Naive thymus-derived CD4-positive, alpha-beta T cell (primary cell): ENCODE measurements at regions not wholly inside any gene's neighbourhood (a gene's known extent, or its start where the extent isn't known, plus 50 kb on each side); places are given as distances from the start of the nearest gene placed in this dataset.

Source experiments
- ATAC-seq: fragments of 150-1000 bp; cut with Tn5 transposase; 2 replicates; pipeline ENCODE4 v1.10.0; 2021; ENCODE audit warnings: mild to moderate bottlenecking, moderate library complexity
- CTCF ChIA-PET: fragments of 350-600 bp; sonication (Branson Sonifier 250); formaldehyde crosslinking; loops from one replicate; lab custom pipeline; 2021; ENCODE audit warnings: antibody characterized with exemption; lab: Charles Lee
- POLR2A ChIA-PET: fragments of 350-600 bp; sonication (Branson Sonifier 250); formaldehyde crosslinking; loops from one replicate; lab custom pipeline; 2021; ENCODE audit warnings: antibody characterized with exemption, inconsistent platforms; lab: Charles Lee
- DNase-seq, 9 donors: peaks; one replicate each; pipeline versions ENCODE4 v3.0.0 to v3.0.0-alpha.2; 2020 to 2022; ENCODE audit warnings: mixed read lengths in 1 of 9
- H3K27ac ChIP-seq: one replicate; pipeline ENCODE4 v1.7.0; 2013; ENCODE audit warnings: mild to moderate bottlenecking, low read depth, low read length, moderate library complexity
- H3K27me3 ChIP-seq, 2 donors: one replicate each; pipeline ENCODE4 v1.7.0; 2013; ENCODE audit warnings: low read length in 2 of 2, mild to moderate bottlenecking in 2 of 2, moderate library complexity in 2 of 2; ENCODE audit not compliant: control insufficient read depth in 2 of 2, insufficient read depth in 2 of 2
- H3K36me3 ChIP-seq, 3 experiments: 1 replicate in 2 of 3; 2 replicates in 1 of 3; pipeline ENCODE4 v1.7.0; 2013; ENCODE audit warnings: low read length in 3 of 3, mild to moderate bottlenecking in 3 of 3, moderate library complexity in 1 of 3; ENCODE audit not compliant: insufficient read depth in 3 of 3, control insufficient read depth in 2 of 3
- H3K4me1 ChIP-seq, 2 donors: one replicate each; pipeline ENCODE4 v1.7.0; 2013; ENCODE audit warnings: low read length in 2 of 2, mild to moderate bottlenecking in 2 of 2, moderate library complexity in 1 of 2; ENCODE audit not compliant: control insufficient read depth in 2 of 2, insufficient read depth in 2 of 2
- H3K4me3 ChIP-seq: 2 replicates; pipeline ENCODE4 v1.7.0; 2013; ENCODE audit warnings: mild to moderate bottlenecking, low read length
- H3K9me3 ChIP-seq, 3 experiments: 1 replicate in 2 of 3; 2 replicates in 1 of 3; pipeline ENCODE4 v1.7.0; 2013; ENCODE audit warnings: low read length in 3 of 3; ENCODE audit not compliant: control insufficient read depth in 2 of 3
- H3K27ac Mint-ChIP-seq, 9 donors: one replicate each; pipeline ENCODE4 v1.8.0; 2020 to 2022; ENCODE audit warnings: mixed read lengths in 9 of 9, mild to moderate bottlenecking in 8 of 9, moderate library complexity in 5 of 9, inconsistent platforms in 2 of 9
- H3K27me3 Mint-ChIP-seq, 5 donors: one replicate each; pipeline ENCODE4 v1.8.0; 2021 to 2022; ENCODE audit warnings: mixed read lengths in 5 of 5, mild to moderate bottlenecking in 1 of 5
- H3K36me3 Mint-ChIP-seq, 5 donors: one replicate each; pipeline ENCODE4 v1.8.0; 2020 to 2022; ENCODE audit warnings: mixed read lengths in 5 of 5, mild to moderate bottlenecking in 3 of 5, inconsistent platforms in 1 of 5
- H3K4me1 Mint-ChIP-seq, 7 donors: one replicate each; pipeline ENCODE4 v1.8.0; 2020 to 2022; ENCODE audit warnings: mixed read lengths in 7 of 7, mild to moderate bottlenecking in 3 of 7, inconsistent platforms in 1 of 7
- H3K4me3 Mint-ChIP-seq, 10 donors: one replicate each; pipeline ENCODE4 v1.8.0; 2020 to 2022; ENCODE audit warnings: mild to moderate bottlenecking in 10 of 10, mixed read lengths in 10 of 10, moderate library complexity in 6 of 10, inconsistent platforms in 2 of 10
- H3K9me3 Mint-ChIP-seq, 11 donors: one replicate each; pipeline ENCODE4 v1.8.0; 2020 to 2022; ENCODE audit warnings: mixed read lengths in 11 of 11, mild to moderate bottlenecking in 4 of 11, inconsistent platforms in 1 of 11, moderate library complexity in 1 of 11
- intact Hi-C, 2 donors: fragments of 100-400 bp; cut with micrococcal nuclease; formaldehyde crosslinking; loops; one replicate each; pipeline ENCODE4 v1.15.1; 2023

DNA sequence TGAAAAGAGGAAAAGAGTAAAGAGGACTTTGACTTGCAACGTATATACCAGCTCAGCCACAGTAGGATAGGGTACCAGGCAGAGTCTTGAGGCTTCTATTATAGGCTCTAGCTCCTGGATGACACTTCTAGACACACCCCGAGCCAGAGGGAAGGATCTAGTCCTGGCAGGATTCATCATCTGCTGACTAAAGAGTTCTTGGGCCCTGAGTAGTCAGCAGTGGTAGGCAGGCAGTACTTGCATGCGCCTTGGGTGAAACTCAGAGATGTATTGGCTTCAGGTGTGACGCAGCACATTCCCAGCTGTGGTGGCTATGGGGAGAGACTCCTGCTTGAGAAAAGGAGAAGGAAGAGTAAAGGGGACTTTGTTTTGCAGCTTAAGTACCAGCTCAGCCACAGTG is 162.3 kb upstream of the APP start:
- ChIA-PET CTCF (no interaction called here), POLR2A (no interaction called here)
- Histone ChIP-seq H3K9me3 (no peaks in the 10 kb centered on the region), H3K27ac (no peak overlapping the region), H3K4me1 (no peaks in the 10 kb centered on the region), H3K4me3 (no peak overlapping the region), H3K36me3 (no peaks in the 10 kb centered on the region), H3K27me3 (no peaks in the 10 kb centered on the region)
- no peaks in the 10 kb centered on the region for H3K4me1 Mint-ChIP-seq
- ATAC-seq (no peak), DNase-seq (no peak)
- H3K4me3 Mint-ChIP-seq: no peak overlapping the region
- H3K36me3 Mint-ChIP-seq: peaks cover 0 to 3% (median 0%) of the 10 kb centered on the region in 5 donors
- H3K27ac Mint-ChIP-seq: no peak overlapping the region
- H3K9me3 Mint-ChIP-seq: peaks cover 0 to 6% (median 0%) of the 10 kb centered on the region in 11 donors
- peaks cover 0 to 29% (median 12%) of the 10 kb centered on the region in 5 donors for H3K27me3 Mint-ChIP-seq
- intact Hi-C loops: loop anchor here in 1 of 2 donors (10.0 kb wide), 1 partner anchor 438 kb away; no protein-coding TSS in a partner anchor

DNA sequence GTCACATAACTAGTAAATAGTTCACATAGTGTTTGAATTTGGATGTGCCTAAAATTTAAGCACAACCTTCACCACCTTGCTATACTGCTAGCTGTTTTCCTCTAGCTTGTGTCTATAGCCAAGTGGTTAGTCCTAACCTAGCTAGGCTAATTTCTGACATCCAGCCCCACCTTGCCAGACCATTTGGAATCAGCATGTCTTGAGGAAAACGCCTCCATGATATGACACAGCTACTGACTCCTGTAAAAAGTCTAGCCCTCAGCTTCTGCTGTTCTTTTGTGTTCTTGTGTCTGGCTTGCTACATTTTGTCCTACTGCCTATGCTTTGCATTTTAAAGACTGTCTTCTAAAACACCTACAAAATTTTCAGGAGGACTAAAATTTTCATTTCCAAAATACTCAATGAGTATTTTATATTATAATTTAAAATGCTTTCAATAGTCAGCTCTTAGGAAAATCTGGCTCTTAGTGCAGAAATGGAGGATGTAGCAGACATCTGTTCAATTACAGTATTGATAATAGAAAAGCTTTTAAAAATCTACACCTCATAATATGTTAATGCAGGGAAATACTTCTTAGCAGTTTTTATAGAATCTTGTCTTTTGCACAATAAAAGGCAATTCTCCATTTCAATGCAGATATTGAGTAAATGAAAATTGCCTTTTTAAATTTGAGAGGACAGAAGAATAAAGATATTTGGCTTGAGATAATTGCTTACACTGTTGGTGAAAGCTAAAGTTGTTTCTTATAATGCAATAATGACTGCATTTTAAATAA is 160.8 kb upstream of the APP start:
- H3K27ac Mint-ChIP-seq: no peak overlapping the region
- intact Hi-C loops: loop anchor here in 1 of 2 donors (10.0 kb wide), 1 partner anchor 437 kb away; no protein-coding TSS in a partner anchor
- POLR2A ChIA-PET: no interaction called here
- no peak for ATAC-seq
- H3K4me1 Mint-ChIP-seq: no peaks in the 10 kb centered on the region
- no peaks in the 10 kb centered on the region for H3K27me3 ChIP-seq
- H3K9me3 Mint-ChIP-seq: peaks cover 0 to 3% (median 0%) of the 10 kb centered on the region in 11 donors
- no peaks in the 10 kb centered on the region for H3K36me3 ChIP-seq
- no peak overlapping the region for H3K27ac ChIP-seq
- H3K4me3 Mint-ChIP-seq: no peak overlapping the region
- CTCF ChIA-PET: no interaction called here
- peaks cover 0 to 26% (median 12%) of the 10 kb centered on the region in 5 donors for H3K27me3 Mint-ChIP-seq
- H3K4me1 ChIP-seq: no peaks in the 10 kb centered on the region
- no peak for DNase-seq
- H3K9me3 ChIP-seq: no peaks in the 10 kb centered on the region
- H3K36me3 Mint-ChIP-seq: peaks cover 0 to 3% (median 0%) of the 10 kb centered on the region in 5 donors
- H3K4me3 ChIP-seq: no peak overlapping the region

DNA sequence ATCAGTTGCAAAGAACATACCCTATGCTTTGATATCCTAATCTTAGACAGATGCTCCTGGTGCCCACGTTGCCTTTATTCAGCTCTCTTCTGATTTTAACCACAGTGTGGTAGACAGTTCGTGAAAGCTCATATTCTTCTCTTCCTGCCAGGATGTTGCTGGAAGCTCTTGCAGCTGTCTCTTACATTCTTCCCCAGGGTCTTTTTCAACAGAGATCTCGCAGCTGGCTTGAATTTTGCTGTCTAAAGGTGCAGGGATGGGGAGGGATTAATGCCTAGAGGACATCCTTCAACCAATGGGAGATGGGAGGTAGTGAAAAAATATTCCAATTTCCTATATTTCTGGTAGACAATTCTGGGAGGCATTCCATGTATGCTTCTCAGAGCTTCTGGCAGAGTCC is 150.0 kb upstream of the APP start:
- peaks cover 0 to 11% (median 0%) of the 10 kb centered on the region in 11 donors for H3K9me3 Mint-ChIP-seq
- Histone ChIP-seq H3K4me3 (no peak overlapping the region), H3K27ac (no peak overlapping the region), H3K36me3 (no peaks in the 10 kb centered on the region), H3K4me1 (no peaks in the 10 kb centered on the region), H3K9me3 (no peaks in the 10 kb centered on the region), H3K27me3 (no peaks in the 10 kb centered on the region)
- ATAC-seq: no peak
- no peaks in the 10 kb centered on the region for H3K4me1 Mint-ChIP-seq
- ChIA-PET POLR2A (no interaction called here), CTCF (no interaction called here)
- H3K27ac Mint-ChIP-seq: no peak overlapping the region
- DNase-seq: no peak
- no peak overlapping the region for H3K4me3 Mint-ChIP-seq
- intact Hi-C loops: no loop called here
- H3K27me3 Mint-ChIP-seq: peaks cover 0 to 12% (median 10%) of the 10 kb centered on the region in 5 donors
- no peaks in the 10 kb centered on the region for H3K36me3 Mint-ChIP-seq

DNA sequence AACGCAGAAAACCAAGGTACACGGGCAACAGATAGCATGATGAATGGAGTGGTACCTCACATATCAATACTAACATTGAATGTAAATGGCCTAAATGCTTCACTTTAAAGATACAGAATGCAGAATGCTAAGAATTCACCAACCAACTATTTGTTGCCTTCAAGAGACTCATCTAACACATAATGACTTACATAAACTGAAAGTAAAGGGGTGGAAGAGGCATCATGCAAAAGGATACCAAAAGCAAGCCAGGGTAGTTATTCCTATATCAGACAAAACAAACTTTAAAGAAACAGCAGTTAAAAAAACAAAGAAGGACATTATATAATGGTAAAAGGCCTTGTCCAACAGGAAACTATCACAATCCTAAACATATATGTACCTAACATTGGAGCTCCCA is 137.1 kb upstream of the APP start:
- Histone ChIP-seq H3K27ac (no peak overlapping the region), H3K4me1 (no peaks in the 10 kb centered on the region), H3K4me3 (no peak overlapping the region), H3K9me3 (no peaks in the 10 kb centered on the region), H3K27me3 (no peaks in the 10 kb centered on the region), H3K36me3 (no peaks in the 10 kb centered on the region)
- Mint-ChIP-seq H3K4me1 (peaks cover 0 to 5% (median 0%) of the 10 kb centered on the region in 7 donors), H3K36me3 (peaks cover 0 to 3% (median 0%) of the 10 kb centered on the region in 5 donors), H3K27ac (no peak overlapping the region), H3K9me3 (peaks cover 0 to 22% (median 3%) of the 10 kb centered on the region in 11 donors), H3K4me3 (no peak overlapping the region), H3K27me3 (peaks cover 0 to 33% (median 13%) of the 10 kb centered on the region in 5 donors)
- ATAC-seq (no peak), DNase-seq (no peak)
- ChIA-PET POLR2A (no interaction called here), CTCF (no interaction called here)
- intact Hi-C loops: no loop called here

DNA sequence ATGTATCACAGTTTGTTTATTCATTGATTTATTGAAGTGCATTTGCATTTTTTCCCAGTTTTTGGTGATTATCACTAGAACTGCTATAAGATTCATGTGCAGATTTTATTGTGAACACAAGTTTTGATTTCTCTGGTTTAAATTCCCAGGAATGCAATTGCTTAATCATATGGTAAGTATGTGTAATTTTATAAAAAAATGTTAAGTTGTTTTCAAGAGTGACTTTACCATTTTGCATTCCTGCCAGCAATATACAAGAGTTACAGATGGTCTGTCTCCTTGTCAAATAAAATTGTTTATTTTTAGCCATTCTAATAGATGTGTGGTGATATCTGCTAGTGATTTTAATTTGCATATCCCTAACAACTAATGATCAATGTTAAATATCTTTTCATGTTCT is 127.3 kb upstream of the APP start:
- Histone ChIP-seq H3K27me3 (no peaks in the 10 kb centered on the region), H3K27ac (no peak overlapping the region), H3K36me3 (no peaks in the 10 kb centered on the region), H3K4me1 (no peaks in the 10 kb centered on the region), H3K9me3 (peaks cover 0 to 13% (median 0%) of the 10 kb centered on the region in 3 experiments), H3K4me3 (no peak overlapping the region)
- no peak overlapping the region for H3K4me3 Mint-ChIP-seq
- CTCF ChIA-PET: no interaction called here
- H3K27ac Mint-ChIP-seq: no peak overlapping the region
- H3K9me3 Mint-ChIP-seq: peaks cover 9 to 39% (median 14%) of the 10 kb centered on the region in 11 donors
- POLR2A ChIA-PET: no interaction called here
- no peak for DNase-seq
- intact Hi-C loops: no loop called here
- ATAC-seq: no peak
- no peaks in the 10 kb centered on the region for H3K36me3 Mint-ChIP-seq
- H3K4me1 Mint-ChIP-seq: no peaks in the 10 kb centered on the region
- peaks cover 0 to 15% (median 5%) of the 10 kb centered on the region in 5 donors for H3K27me3 Mint-ChIP-seq

DNA sequence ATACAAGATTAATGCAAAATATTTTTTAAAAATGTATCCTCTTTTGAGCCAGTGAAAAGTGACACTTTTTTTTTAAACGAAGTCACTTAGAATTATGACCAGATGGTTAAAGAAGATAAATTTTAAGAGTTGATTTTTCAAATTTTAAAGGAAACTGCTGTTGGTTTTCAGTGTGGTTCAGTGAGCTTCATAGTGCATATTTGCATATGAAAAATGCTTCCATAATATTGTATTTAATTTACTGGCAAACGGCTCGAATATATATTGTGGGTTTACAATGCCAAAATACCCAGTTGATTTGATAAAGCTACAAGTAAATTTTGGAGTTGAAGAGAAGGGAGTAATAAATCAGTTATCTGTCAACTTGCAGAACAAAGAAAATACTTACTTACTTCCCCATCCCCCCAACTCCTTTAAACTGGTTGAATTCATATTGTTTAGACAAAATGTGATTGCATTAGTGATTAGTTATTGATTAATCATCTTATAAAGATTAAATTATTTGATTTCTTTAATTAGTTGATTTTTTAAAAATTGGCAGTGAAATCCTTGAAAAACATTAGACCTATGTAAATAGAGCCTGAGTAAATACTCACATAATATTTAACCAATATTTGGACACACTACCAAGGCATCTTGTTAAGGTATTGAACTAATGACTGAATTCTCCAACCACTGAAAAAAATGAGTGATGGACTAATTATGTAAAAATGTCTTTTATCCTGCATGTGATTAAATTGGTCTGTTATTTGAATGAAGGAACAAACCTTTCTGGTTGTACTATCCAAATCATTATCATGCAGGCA is 122.8 kb upstream of the APP start:
- DNase-seq: no peak
- Histone ChIP-seq H3K27ac (no peak overlapping the region), H3K4me1 (no peaks in the 10 kb centered on the region), H3K9me3 (peaks cover 0 to 13% (median 0%) of the 10 kb centered on the region in 3 experiments), H3K36me3 (no peaks in the 10 kb centered on the region), H3K27me3 (no peaks in the 10 kb centered on the region), H3K4me3 (no peak overlapping the region)
- intact Hi-C loops: no loop called here
- ATAC-seq: no peak
- Mint-ChIP-seq H3K9me3 (peaks cover 5 to 28% (median 12%) of the 10 kb centered on the region in 11 donors), H3K4me1 (peaks cover 0 to 2% (median 0%) of the 10 kb centered on the region in 7 donors), H3K36me3 (no peaks in the 10 kb centered on the region), H3K27ac (no peak overlapping the region), H3K4me3 (no peak overlapping the region), H3K27me3 (peaks cover 0 to 7% (median 0%) of the 10 kb centered on the region in 5 donors)
- POLR2A ChIA-PET: interaction anchor here (0.7 kb wide), 1 partner anchor 50 kb away, joined by 3 read pairs; no protein-coding TSS in a partner anchor
- CTCF ChIA-PET: no interaction called here
